Gastroesophageal sphincter (tissue), 3 donors: ENCODE measurements at regions not wholly inside any gene's neighbourhood (a gene's known extent, or its start where the extent isn't known, plus 50 kb on each side); places are given as distances from the start of the nearest gene placed in this dataset.
"Not testable (repeated sequence)": the region's sequence is repeated elsewhere in the genome, so short reads cannot be mapped to it uniquely, and the experiment has no call there.

ENCODE experiments used
- CTCF ChIP-seq, 4 experiments: fragments of 200-600 bp in 2 of 4; fragments of 450-650 bp in 2 of 4; sonication (generic) in 1 of 4; IDR thresholded peaks; one replicate each; pipeline ENCODE4 v1.5.1; 2017 to 2019; ENCODE audit warnings: antibody characterized with exemption in 4 of 4, mild to moderate bottlenecking in 2 of 4, moderate library complexity in 2 of 4
- EP300 ChIP-seq: sonication (generic); formaldehyde crosslinking; IDR thresholded peaks from one replicate; pipeline ENCODE4 v1.6.1; 2017; ENCODE audit warnings: antibody characterized with exemption, mild to moderate bottlenecking
- POLR2A ChIP-seq, 2 donors: fragments of 450-650 bp; IDR thresholded peaks; one replicate each; pipeline ENCODE4 v1.6.1; 2017; ENCODE audit warnings: antibody characterized with exemption in 2 of 2, mild to moderate bottlenecking in 2 of 2, moderate library complexity in 1 of 2
- POLR2AphosphoS5 ChIP-seq: sonication (generic); formaldehyde crosslinking; IDR thresholded peaks from one replicate; pipeline ENCODE4 v1.6.1; 2017; ENCODE audit warnings: antibody characterized with exemption

- TF ChIP-seq CTCF (IDR thresholded peaks at IDR 0.05); POLR2A (IDR thresholded peaks at IDR 0.05); POLR2AphosphoS5; EP300: not testable (repeated sequence)
Measured at GRCh38 chr3:13733726-13734125, 146.1 kb downstream of the WNT7A start.
